ENCODE measurements at regions not wholly inside any gene's neighbourhood (a gene's known extent, or its start where the extent isn't known, plus 50 kb on each side); places are given as distances from the start of the nearest gene placed in this dataset.

- no peaks in the 10 kb centered on the region for H3K27me3 ChIP-seq (ENCODE audit: control insufficient read depth, insufficient read depth, low read length)
Measured at GRCh38 chr19:29311191-29311790, 98.3 kb upstream of the UQCRFS1 start.

GRCh38 chr19:29315556-29316190 is 102.7 kb upstream of the UQCRFS1 start:
- Histone ChIP-seq H3K36me3 (ENCODE audit: control insufficient read depth in 2 of 3, insufficient read depth in 3 of 3, low read length in 3 of 3) (no peaks in the 10 kb centered on the region), H3K27ac (ENCODE audit: low read depth in 2 of 2, low read length in 2 of 2) (no peak overlapping the region), H3K9ac (ENCODE audit: low read length in 3 of 3) (no peak overlapping the region), H3K27me3 (ENCODE audit: control insufficient read depth, insufficient read depth, low read length) (no peaks in the 10 kb centered on the region), H3K4me1 (ENCODE audit: control insufficient read depth in 2 of 3, insufficient read depth in 2 of 3, low read depth in 1 of 3, low read length in 3 of 3) (no peaks in the 10 kb centered on the region), H3K4me3 (ENCODE audit: low read length in 3 of 3) (no peak overlapping the region), H3K9me3 (ENCODE audit: control insufficient read depth in 2 of 3, insufficient read depth in 1 of 3, low read length in 3 of 3) (no peaks in the 10 kb centered on the region)
- DNase-seq, result peak in 2 of 5 donors; percentile 37 to 38
- intact Hi-C loops (cut with DNase I), result no loop called here
- no peak for FAIRE-seq
- no peak for TF ChIP-seq CTCF (IDR thresholded peaks at IDR 0.05; ENCODE audit: borderline replicate concordance, extremely low read depth, insufficient read depth)

More at GRCh38 chr19:29311191-29311790, 98.3 kb upstream of the UQCRFS1 start:
- Histone ChIP-seq H3K4me1 (ENCODE audit: control insufficient read depth in 2 of 3, insufficient read depth in 2 of 3, low read depth in 1 of 3, low read length in 3 of 3) (no peaks in the 10 kb centered on the region), H3K9ac (ENCODE audit: low read length in 3 of 3) (no peak overlapping the region), H3K4me3 (ENCODE audit: low read length in 3 of 3) (no peak overlapping the region), H3K27ac (ENCODE audit: low read depth in 2 of 2, low read length in 2 of 2) (no peak overlapping the region), H3K9me3 (ENCODE audit: control insufficient read depth in 2 of 3, insufficient read depth in 1 of 3, low read length in 3 of 3) (no peaks in the 10 kb centered on the region), H3K36me3 (ENCODE audit: control insufficient read depth in 2 of 3, insufficient read depth in 3 of 3, low read length in 3 of 3) (no peaks in the 10 kb centered on the region)
- DNase-seq (peak in 4 of 5 donors; percentile 66 to 76 (median 74)), FAIRE-seq (no peak)
- intact Hi-C loops (cut with DNase I), result no loop called here
- TF ChIP-seq CTCF (IDR thresholded peaks at IDR 0.05; ENCODE audit: borderline replicate concordance, extremely low read depth, insufficient read depth), result no peak

GRCh38 chr19:29318581-29318980 is 105.6 kb upstream of the UQCRFS1 start:
- no peak for FAIRE-seq

More at GRCh38 chr19:29318581-29318980, 105.6 kb upstream of the UQCRFS1 start:
- no peak for TF ChIP-seq CTCF (IDR thresholded peaks at IDR 0.05; ENCODE audit: borderline replicate concordance, extremely low read depth, insufficient read depth)
- H3K9ac ChIP-seq (ENCODE audit: low read length in 3 of 3), result no peak overlapping the region
- no peaks in the 10 kb centered on the region for H3K36me3 ChIP-seq (ENCODE audit: control insufficient read depth in 2 of 3, insufficient read depth in 3 of 3, low read length in 3 of 3)
- no peaks in the 10 kb centered on the region for H3K27me3 ChIP-seq (ENCODE audit: control insufficient read depth, insufficient read depth, low read length)
- no peak for DNase-seq
- H3K4me3 ChIP-seq (ENCODE audit: low read length in 3 of 3), result no peak overlapping the region
- no peak overlapping the region for H3K27ac ChIP-seq (ENCODE audit: low read depth in 2 of 2, low read length in 2 of 2)
- H3K4me1 ChIP-seq (ENCODE audit: control insufficient read depth in 2 of 3, insufficient read depth in 2 of 3, low read depth in 1 of 3, low read length in 3 of 3), result no peaks in the 10 kb centered on the region
- no peaks in the 10 kb centered on the region for H3K9me3 ChIP-seq (ENCODE audit: control insufficient read depth in 2 of 3, insufficient read depth in 1 of 3, low read length in 3 of 3)
- intact Hi-C loops (cut with DNase I), result no loop called here
